Fibroblast of lung (primary cell): ENCODE measurements at regions not wholly inside any gene's neighbourhood (a gene's known extent, or its start where the extent isn't known, plus 50 kb on each side); places are given as distances from the start of the nearest gene placed in this dataset.

Experiments used
- DNase-seq, 2 donors: peaks; one replicate each; pipeline versions ENCODE4 v3.0.0 to v3.0.0-alpha.2; 2010; ENCODE audit warnings: low read depth in 2 of 2
- H2AFZ ChIP-seq: 2 replicates; pipeline ENCODE4 v1.5.1; 2012; ENCODE audit warnings: low read length, control low read depth, inconsistent platforms
- H3K27ac ChIP-seq: 2 replicates; pipeline ENCODE4 v1.5.1; 2011; ENCODE audit warnings: low read length, control low read depth; ENCODE audit not compliant: insufficient read depth
- H3K27me3 ChIP-seq: 2 replicates; pipeline ENCODE4 v1.5.1; 2011; ENCODE audit warnings: mild to moderate bottlenecking, low read length; ENCODE audit not compliant: control insufficient read depth, insufficient read depth
- H3K36me3 ChIP-seq: 2 replicates; pipeline ENCODE4 v1.5.1; 2011; ENCODE audit warnings: low read length; ENCODE audit not compliant: control insufficient read depth, insufficient read depth
- H3K4me1 ChIP-seq: 2 replicates; pipeline ENCODE4 v1.5.1; 2011; ENCODE audit warnings: low read length; ENCODE audit not compliant: control insufficient read depth, insufficient read depth; ENCODE audit errors: extremely low read depth
- H3K4me2 ChIP-seq: 2 replicates; pipeline ENCODE4 v1.5.1; 2011; ENCODE audit warnings: low read length, control low read depth; ENCODE audit not compliant: insufficient read depth; ENCODE audit errors: extremely low read depth
- H3K4me3 ChIP-seq, 4 experiments: fragments of 200-600 bp in 1 of 4; sonication (generic) in 1 of 4; replicated peaks in 1 of 4; 2 replicates each; pipeline ENCODE4 v1.5.1; 2011 to 2016; ENCODE audit warnings: low read length in 4 of 4, low read depth in 3 of 4, mild to moderate bottlenecking in 3 of 4, control low read depth in 2 of 4, inconsistent platforms in 1 of 4, mixed read lengths in 1 of 4; ENCODE audit not compliant: insufficient read depth in 1 of 4; ENCODE audit errors: control extremely low read depth in 1 of 4
- H3K79me2 ChIP-seq: 2 replicates; pipeline ENCODE4 v1.5.1; 2012; ENCODE audit warnings: mild to moderate bottlenecking, low read length, inconsistent platforms; ENCODE audit not compliant: control insufficient read depth, insufficient read depth
- H3K9ac ChIP-seq: 2 replicates; pipeline ENCODE4 v1.5.1; 2011; ENCODE audit warnings: mild to moderate bottlenecking, low read length, control low read depth; ENCODE audit not compliant: insufficient read depth
- H3K9me3 ChIP-seq: 2 replicates; pipeline ENCODE4 v1.5.1; 2012; ENCODE audit warnings: low read depth, low read length; ENCODE audit not compliant: control insufficient read depth, insufficient read depth
- H4K20me1 ChIP-seq: 2 replicates; pipeline ENCODE4 v1.5.1; 2011; ENCODE audit warnings: low read length; ENCODE audit not compliant: control insufficient read depth, insufficient read depth; ENCODE audit errors: extremely low read depth
- EZH2 ChIP-seq: IDR thresholded peaks from 2 replicates; pipeline ENCODE4 v1.5.1; 2012; ENCODE audit warnings: low read length, control low read depth, mild to moderate bottlenecking; ENCODE audit errors: missing control alignments
- TF ChIP-seq, protein P1 (sequence below), 2 donors: IDR thresholded peaks in 1 of 2; conservative IDR thresholded peaks in 1 of 2; 1 replicate in 1 of 2; 2 replicates in 1 of 2; pipeline ENCODE4 v1.5.1; 2011 to 2012; ENCODE audit warnings: low read length in 2 of 2, control low read depth in 1 of 2, inconsistent platforms in 1 of 2, low read depth in 1 of 2, mild to moderate bottlenecking in 1 of 2

DNA sequence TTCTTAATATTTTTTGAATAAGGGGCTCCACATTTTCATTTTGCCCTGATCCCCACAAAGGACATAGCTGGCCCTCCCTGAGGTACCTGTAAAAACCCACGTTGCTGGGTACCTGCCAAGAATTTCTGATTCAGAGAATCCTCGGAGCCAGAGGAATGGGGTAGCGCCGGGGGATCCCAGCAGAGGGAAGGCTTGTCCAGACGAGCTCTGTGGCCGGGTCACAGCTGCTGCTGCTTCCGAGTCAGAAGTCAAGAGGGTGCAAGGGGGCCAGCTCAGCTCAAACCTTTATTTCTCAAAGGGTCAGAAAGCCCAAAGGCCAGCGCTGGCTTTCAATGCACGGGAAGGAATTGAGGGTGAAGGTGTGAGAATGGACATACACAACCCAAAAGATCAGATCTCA is 68.9 kb upstream of the SDK2 start:
- H3K36me3 ChIP-seq: no peaks in the 10 kb centered on the region
- H3K27me3 ChIP-seq: no peaks in the 10 kb centered on the region
- no peaks in the 10 kb centered on the region for H4K20me1 ChIP-seq
- H3K27ac ChIP-seq: no peak overlapping the region
- H3K79me2 ChIP-seq: no peaks in the 10 kb centered on the region
- no peak for TF ChIP-seq EZH2
- TF ChIP-seq, protein P1, sequence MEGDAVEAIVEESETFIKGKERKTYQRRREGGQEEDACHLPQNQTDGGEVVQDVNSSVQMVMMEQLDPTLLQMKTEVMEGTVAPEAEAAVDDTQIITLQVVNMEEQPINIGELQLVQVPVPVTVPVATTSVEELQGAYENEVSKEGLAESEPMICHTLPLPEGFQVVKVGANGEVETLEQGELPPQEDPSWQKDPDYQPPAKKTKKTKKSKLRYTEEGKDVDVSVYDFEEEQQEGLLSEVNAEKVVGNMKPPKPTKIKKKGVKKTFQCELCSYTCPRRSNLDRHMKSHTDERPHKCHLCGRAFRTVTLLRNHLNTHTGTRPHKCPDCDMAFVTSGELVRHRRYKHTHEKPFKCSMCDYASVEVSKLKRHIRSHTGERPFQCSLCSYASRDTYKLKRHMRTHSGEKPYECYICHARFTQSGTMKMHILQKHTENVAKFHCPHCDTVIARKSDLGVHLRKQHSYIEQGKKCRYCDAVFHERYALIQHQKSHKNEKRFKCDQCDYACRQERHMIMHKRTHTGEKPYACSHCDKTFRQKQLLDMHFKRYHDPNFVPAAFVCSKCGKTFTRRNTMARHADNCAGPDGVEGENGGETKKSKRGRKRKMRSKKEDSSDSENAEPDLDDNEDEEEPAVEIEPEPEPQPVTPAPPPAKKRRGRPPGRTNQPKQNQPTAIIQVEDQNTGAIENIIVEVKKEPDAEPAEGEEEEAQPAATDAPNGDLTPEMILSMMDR (conservative IDR thresholded peaks at IDR 0.05 in 1 of 2, IDR thresholded peaks at IDR 0.05 in 1 of 2; ENCODE audit: low read depth in 1 of 2, low read length in 2 of 2): no peak
- no peak overlapping the region for H3K4me3 ChIP-seq
- H3K9me3 ChIP-seq: no peaks in the 10 kb centered on the region
- H3K9ac ChIP-seq: no peak overlapping the region
- no peak overlapping the region for H2AFZ ChIP-seq
- no peaks in the 10 kb centered on the region for H3K4me1 ChIP-seq
- DNase-seq: no peak
- no peak overlapping the region for H3K4me2 ChIP-seq

DNA sequence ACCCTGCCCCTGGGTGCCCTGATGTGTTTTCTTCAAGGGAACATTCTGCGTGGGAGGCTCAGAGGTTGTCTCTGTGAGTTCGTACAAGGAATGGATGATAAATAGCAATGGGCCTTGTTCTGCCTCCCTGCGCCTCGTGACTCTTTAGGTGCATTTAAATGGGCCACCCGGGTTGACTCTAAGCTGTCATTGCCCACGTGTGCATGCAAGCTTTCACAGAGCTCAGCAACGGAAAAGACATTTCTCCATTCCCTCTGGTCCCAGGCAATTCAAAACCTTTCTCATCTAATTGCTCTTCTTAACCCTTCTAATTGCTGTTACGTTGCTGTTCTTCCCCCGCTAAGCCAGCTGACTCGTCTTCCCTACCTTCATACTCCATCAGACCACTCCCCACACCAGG is 71.5 kb upstream of the SDK2 start:
- H3K27ac ChIP-seq: no peak overlapping the region
- H3K79me2 ChIP-seq: no peaks in the 10 kb centered on the region
- no peak for DNase-seq
- TF ChIP-seq EZH2: no peak
- TF ChIP-seq, protein P1 (conservative IDR thresholded peaks at IDR 0.05 in 1 of 2, IDR thresholded peaks at IDR 0.05 in 1 of 2; ENCODE audit: low read depth in 1 of 2, low read length in 2 of 2): no peak
- H3K4me3 ChIP-seq: no peak overlapping the region
- no peaks in the 10 kb centered on the region for H3K4me1 ChIP-seq
- H3K36me3 ChIP-seq: no peaks in the 10 kb centered on the region
- H3K9ac ChIP-seq: no peak overlapping the region
- no peak overlapping the region for H2AFZ ChIP-seq
- no peaks in the 10 kb centered on the region for H3K9me3 ChIP-seq
- H3K4me2 ChIP-seq: no peak overlapping the region
- H3K27me3 ChIP-seq: no peaks in the 10 kb centered on the region
- no peaks in the 10 kb centered on the region for H4K20me1 ChIP-seq

DNA sequence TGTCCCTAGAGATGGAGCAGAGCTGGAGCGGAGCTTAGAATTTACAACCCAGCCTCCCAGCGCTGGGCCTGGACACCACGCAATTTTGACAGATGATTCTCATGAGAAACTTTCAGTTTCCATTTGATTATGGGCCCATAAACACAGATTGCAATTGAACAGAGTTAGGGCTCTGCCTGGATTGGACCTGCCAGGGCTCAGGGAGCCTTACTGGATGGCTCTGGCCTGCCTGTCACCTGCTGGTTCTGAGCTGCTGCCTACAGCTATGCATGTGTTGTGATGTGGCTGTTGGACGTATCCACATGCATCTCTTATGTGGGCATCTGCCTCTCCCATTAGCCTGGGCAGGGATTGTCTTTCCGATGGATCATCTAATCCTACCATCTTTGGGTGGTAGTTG is 73.4 kb upstream of the SDK2 start:
- Histone ChIP-seq H3K27me3 (no peaks in the 10 kb centered on the region), H3K4me2 (no peak overlapping the region), H3K9me3 (no peaks in the 10 kb centered on the region), H3K4me3 (no peak overlapping the region), H3K79me2 (no peaks in the 10 kb centered on the region), H4K20me1 (no peaks in the 10 kb centered on the region), H3K36me3 (no peaks in the 10 kb centered on the region), H3K27ac (no peak overlapping the region), H3K9ac (no peak overlapping the region), H3K4me1 (no peaks in the 10 kb centered on the region), H2AFZ (no peak overlapping the region)
- TF ChIP-seq, protein P1 (conservative IDR thresholded peaks at IDR 0.05 in 1 of 2, IDR thresholded peaks at IDR 0.05 in 1 of 2; ENCODE audit: low read depth in 1 of 2, low read length in 2 of 2): no peak
- no peak for TF ChIP-seq EZH2
- no peak for DNase-seq
